HG03175 (cell line): ENCODE measurements at regions not wholly inside any gene's neighbourhood (a gene's known extent, or its start where the extent isn't known, plus 50 kb on each side); places are given as distances from the start of the nearest gene placed in this dataset.

Source experiments
- ATAC-seq: cut with Tn5 transposase; IDR thresholded peaks from one replicate; pipeline ENCODE4 v1.9.1; 2021; ENCODE audit warnings: mild to moderate bottlenecking, moderate library complexity; ENCODE audit not compliant: unreplicated experiment

- ATAC-seq: no peak
Observed at GRCh38 chr1:168865850-168866620, 137.0 kb upstream of the DPT start.

GRCh38 chr1:168867941-168868634, 139.1 kb upstream of the DPT start:
- no peak for ATAC-seq

- no peak for ATAC-seq
Observed at GRCh38 chr1:168871531-168871930, 142.5 kb upstream of the DPT start.

GRCh38 chr1:168875831-168876230, 146.8 kb upstream of the DPT start:
- no peak for ATAC-seq

- no peak for ATAC-seq
Observed at GRCh38 chr1:168876830-168877229, 147.8 kb upstream of the DPT start.

- no peak for ATAC-seq
Observed at GRCh38 chr1:168879896-168880734, 151.1 kb upstream of the DPT start.

GRCh38 chr1:168881656-168882260, 152.8 kb upstream of the DPT start:
- no peak for ATAC-seq

GRCh38 chr1:168887381-168887780, 158.4 kb upstream of the DPT start:
- no peak for ATAC-seq

GRCh38 chr1:168888418-168888817, 159.4 kb upstream of the DPT start:
- no peak for ATAC-seq

GRCh38 chr1:168892931-168893330, 163.9 kb upstream of the DPT start:
- ATAC-seq: no peak

- no peak for ATAC-seq
Observed at GRCh38 chr1:168893359-168893801, 164.4 kb upstream of the DPT start.

- no peak for ATAC-seq
Observed at GRCh38 chr1:168894397-168894903, 165.4 kb upstream of the DPT start.

GRCh38 chr1:168897249-168897648, 168.2 kb upstream of the DPT start:
- no peak for ATAC-seq

- no peak for ATAC-seq
Observed at GRCh38 chr1:168903237-168903830, 174.3 kb upstream of the DPT start.

GRCh38 chr1:168905633-168906032, 176.6 kb upstream of the DPT start:
- ATAC-seq: no peak

- ATAC-seq: no peak
Observed at GRCh38 chr1:168906367-168906766, 177.4 kb upstream of the DPT start.

- no peak for ATAC-seq
Observed at GRCh38 chr1:168907053-168907452, 178.0 kb upstream of the DPT start.

GRCh38 chr1:168907786-168908348, 178.9 kb upstream of the DPT start:
- ATAC-seq: no peak

GRCh38 chr1:168910403-168910802, 181.4 kb upstream of the DPT start:
- no peak for ATAC-seq

- ATAC-seq: no peak
Observed at GRCh38 chr1:168911370-168911769, 182.4 kb upstream of the DPT start.
